KG1 (cell line): ENCODE measurements at regions not wholly inside any gene's neighbourhood (a gene's known extent, or its start where the extent isn't known, plus 50 kb on each side); places are given as distances from the start of the nearest gene placed in this dataset.
"Not testable (repeated sequence)": the region's sequence is repeated elsewhere in the genome, so short reads cannot be mapped to it uniquely, and the experiment has no call there.

Experiments used
- DNase-seq: peaks from one replicate; lab custom pipeline; 2025; lab: John Stamatoyannopoulos, UW

DNA sequence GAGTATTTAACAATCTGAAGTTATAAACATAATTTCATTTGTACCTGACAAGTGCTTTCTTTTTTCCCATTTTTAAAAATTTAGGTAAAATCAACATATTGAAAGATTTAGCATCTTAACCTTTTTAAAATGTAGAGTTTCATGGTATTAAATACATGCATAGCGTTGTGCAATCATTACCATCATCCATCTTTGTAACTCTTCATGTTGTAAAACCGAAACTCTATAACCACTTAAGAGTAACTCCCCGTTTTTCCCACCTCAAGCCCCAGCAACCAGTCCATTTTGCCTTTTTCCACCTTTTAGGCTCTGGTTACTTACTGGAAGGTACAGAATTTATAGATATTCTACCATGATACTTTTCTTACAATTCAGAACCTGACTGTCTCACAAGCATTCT lies 892.5 kb downstream of the DNAJB9 start:
- DNase-seq: no peak

GRCh38 chr7:109467729-109468128 lies 898.1 kb downstream of the DNAJB9 start:
- DNase-seq: not testable (repeated sequence)

DNA sequence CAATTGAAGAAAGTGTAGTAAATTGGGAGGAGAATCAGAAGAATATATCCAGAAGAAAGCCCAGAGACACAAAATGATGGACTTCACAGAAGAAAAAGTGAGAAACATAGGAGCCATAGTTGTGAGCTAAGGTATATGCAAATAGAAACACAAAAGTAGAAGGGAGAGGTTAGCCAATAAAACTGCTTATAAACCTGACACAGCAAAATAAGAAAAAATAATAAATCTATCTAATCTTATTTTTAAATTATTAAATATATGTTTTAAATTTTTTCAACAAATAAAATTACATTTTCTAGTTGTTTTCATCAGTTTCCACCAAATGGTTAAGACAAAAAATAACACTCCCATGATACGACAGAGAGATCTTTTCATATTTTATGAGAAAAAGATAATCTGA lies 903.5 kb downstream of the DNAJB9 start:
- no peak for DNase-seq

- DNase-seq: no peak
Measured at GRCh38 chr7:109476409-109476808, 906.7 kb downstream of the DNAJB9 start.

DNA sequence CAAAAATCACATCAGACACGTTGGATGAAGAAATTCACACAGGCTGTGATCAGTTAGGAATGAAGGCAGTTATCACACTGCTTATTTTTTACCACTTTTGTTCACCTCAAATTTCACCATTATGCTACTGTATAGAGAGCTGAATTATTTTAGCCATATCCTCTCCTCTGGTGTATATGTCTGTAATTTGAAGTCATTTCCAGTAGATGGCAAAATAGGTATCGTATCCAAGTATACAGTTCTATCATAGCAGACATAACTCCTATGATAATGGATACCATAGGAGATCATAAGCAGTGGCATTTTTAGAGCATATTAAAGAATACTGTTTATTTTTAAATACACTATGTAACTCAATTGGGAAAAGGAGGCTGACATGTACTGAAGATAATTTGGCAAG lies 909.7 kb downstream of the DNAJB9 start:
- DNase-seq: no peak

DNA sequence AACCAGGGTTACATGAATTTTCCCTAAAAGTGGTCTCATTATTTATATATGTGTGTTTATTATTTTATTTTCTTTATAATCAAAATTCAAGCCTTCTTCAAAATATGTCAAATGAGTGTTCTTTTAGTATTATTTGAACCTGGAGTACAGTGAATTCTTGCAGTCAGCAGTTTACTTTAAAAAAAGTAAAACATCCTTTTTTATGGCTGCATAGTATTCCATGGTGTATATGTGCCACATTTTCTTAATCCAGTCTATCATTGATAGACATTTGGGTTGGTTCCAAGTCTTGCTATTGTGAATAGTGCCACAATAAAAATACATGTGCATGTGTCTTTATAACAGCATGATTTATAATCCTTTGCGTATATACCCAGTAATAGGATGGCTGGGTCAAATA lies 920.9 kb downstream of the DNAJB9 start:
- DNase-seq: not testable (repeated sequence)

DNA sequence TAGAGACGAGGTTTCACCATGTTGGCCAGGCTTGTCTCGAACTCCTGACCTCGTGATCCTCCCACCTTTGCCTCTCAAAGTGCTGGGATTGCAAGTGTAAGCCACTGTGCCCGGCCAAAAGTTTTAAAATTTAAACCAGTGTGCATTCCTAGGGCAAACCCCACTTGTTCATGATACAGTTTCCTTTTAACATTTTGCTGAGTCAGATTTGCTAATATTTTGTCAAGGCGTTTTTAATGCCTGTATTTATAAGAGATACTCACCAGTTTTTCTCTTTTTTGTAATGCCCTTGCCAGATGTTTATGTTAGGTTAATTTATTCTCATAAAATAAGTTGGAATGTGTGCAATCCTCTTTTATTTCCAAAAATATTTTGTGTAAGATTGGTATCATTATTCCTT lies 927.4 kb downstream of the DNAJB9 start:
- DNase-seq: no peak

DNA sequence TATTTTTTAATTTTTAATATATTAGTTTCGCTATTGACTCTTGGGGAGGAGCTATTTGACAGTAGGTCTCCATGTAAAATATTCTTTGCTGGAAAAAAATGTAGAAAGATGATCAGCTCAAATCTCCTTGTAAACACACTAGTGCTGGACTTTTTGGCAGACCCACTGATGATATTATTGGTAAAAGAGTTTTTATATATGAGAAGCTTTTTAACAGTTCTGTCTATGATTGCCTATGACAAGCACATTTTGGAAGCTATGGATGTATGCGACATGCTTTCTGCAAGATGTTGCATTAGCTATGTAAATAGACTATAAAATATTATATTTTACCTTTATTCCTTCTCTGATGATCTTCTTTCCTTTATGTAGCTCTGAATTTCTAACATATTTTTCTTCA lies 928.5 kb downstream of the DNAJB9 start:
- DNase-seq: no peak

DNA sequence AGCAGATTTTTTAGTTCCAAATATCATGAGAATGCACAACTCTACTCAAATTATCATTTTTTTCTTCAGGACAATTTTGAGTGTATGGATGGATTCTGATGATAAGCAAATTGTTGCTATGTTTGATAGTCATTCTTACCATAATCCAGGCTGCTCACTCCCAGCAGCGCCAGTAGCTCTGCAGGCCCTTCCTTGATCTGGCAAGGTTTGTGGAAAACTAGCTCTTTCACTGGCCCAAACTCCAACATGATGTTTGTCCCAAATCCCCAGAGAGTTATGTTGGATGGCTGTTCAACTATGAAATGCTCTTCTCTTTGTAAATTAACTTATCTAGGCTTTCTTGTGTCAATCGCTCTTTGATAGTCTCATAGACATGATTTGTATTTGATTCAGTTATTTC lies 933.7 kb downstream of the DNAJB9 start:
- no peak for DNase-seq

DNA sequence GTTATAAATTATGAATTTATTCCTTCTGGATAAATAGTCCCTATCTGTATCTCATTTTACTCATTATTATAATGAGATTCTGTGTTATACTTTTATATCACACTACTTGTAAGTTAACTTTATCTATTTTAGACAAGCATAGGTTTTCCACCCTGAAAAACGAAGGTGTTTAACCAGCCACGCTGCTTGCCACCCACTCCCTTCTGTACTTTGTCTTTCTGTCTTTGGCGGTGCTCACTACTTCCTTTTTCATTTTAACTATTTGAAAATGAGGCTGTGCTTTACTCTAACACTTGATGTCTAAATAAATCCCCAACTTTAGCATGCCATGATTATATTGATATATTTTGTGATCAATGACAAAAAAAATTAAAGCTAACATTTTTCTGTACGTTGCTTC lies 952.9 kb downstream of the DNAJB9 start:
- DNase-seq: no peak

DNA sequence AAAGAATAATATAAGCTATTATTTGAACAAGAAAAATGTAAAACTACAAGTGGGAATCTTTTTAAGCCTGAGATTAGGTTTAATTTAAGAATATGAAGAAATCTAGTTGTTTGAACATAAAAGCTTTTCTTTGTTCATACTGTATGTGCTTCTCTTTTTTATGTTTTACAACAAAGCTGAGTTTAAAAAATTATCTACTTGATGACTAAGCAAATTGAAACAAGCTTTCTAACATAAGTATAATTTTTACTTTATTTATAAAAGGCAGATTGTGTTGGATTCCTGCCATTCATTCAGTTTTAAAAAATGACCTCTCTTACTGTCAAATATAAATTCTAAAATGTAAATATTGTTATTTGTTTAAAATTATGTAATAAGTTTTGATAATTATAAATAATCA lies 958.2 kb downstream of the DNAJB9 start:
- DNase-seq: no peak

DNA sequence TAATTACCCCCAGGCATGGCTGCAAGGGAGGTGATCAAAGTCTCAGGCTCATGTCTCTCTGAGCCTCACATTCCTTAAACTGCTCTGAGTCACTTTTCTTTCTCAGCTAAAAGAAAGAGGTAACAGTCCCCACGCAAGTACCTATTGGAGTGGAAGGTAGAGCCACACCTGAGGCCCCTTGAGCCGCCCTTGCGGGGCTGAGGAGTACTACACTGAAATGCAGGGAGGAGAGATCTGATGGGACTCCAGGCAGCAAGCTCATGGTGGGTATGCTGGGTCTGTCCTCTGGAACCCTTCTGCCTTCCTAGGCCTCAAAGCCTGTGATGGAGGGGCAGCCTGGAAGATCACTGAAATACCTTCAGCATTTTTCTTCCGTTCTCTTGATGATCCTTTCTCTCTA lies 960.0 kb downstream of the DNAJB9 start:
- no peak for DNase-seq

DNA sequence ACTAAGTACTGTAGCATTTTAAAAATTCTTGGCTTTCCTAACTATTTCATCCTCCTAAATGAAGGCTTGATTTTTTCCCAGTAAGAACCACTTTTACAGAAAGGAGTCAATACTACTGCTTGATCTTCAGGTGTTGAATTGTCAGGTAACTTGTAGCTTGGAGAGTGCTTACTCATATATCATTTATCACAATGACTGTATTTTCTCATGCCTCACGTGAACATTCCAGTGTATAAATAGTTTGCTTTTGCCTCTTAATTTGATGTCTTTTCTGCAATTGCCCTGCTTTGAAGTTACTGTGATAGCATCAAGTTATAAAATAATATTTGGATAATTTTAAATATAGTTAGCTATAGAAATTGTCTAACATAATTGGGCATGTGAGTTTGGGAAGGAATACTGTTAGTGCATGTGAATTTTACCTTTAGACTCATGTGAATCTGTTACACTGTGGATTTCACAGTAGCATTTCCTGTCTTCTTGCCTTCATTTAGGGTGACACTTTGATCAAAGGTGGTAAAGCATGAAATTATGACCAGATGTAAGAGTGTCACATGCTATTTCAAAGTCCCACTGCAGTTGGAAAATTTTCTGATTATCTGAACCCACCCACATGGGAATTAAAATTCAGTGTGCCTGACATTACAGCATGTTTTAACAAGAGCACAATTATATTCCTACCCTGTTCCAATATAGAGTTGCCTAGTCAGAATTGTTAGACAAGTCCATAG lies 962.8 kb downstream of the DNAJB9 start:
- no peak for DNase-seq

- DNase-seq: no peak
Measured at GRCh38 chr7:109545686-109546085, 976.0 kb downstream of the DNAJB9 start.

DNA sequence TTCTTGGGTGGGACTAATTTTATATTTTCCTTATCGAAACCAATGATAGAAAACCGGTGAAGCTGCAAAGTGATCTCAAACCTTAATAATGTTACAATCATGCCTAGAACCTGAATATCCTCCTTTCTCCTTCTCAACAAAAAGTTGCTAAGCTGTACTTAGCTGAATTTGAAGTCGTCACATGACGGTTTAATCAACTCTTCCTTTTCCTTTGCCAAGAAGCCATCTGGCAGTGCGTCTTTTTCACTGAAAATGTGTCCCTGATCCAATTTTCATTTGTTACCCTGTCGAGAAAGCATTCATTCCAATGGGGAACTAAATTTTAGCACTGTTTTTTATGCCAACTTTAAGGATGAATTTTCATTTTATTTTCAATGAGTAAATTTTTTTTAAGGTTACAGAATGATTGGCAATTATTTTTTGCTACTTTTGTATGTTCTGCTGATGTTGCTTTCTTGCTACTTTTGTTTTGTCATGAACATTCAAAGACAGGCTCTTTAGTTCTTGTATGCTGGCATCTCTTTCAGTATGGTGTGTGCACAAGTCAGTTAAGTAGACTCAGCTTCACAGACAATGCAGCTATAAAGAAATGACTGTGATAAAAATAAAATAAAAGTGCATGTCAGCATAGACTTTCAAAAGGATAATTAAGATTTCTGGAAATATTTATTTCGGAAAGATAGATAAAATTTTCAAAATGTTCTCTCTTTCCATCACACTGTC lies 980.0 kb downstream of the DNAJB9 start:
- DNase-seq: no peak

DNA sequence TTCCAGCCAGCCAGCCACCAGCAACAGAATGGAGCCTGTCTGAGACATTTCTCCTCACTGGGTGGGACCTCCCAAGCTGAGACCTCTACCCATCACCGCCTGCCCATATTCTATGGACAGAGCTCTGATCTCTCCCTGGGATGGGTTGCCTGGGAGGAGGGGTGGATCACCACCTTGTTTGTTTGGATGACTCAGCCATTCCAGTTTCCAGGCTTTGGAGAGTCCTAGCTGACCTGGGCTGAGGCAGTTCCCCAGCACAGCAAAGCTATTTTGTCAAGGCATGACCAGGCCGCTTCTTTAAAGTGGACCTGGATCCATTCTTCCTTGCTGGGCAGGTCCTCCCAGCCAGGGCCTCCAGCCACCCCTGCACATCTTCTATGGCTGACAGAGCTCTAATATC lies 982.3 kb downstream of the DNAJB9 start:
- no peak for DNase-seq

DNA sequence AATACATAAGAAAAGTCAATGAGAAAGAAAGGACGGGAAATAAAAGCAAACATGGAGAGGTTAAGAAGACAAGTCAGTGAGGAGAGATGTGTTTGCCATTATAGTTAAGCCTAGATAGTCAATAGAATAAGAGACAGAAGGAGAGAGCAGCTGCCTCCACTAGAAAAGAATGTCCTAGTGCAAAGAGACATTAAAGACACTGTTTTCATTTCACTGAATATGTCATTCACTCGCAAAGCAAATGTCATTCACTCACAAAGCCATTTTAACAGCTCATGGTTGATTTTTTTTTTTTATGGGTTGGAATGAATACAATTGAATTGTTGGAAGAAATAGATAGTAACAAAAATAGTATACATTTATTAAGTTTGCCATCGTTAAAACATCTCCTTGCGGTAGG lies 1007.6 kb downstream of the DNAJB9 start:
- no peak for DNase-seq

GRCh38 chr7:109579901-109580300 lies 1010.2 kb downstream of the DNAJB9 start:
- no peak for DNase-seq

DNA sequence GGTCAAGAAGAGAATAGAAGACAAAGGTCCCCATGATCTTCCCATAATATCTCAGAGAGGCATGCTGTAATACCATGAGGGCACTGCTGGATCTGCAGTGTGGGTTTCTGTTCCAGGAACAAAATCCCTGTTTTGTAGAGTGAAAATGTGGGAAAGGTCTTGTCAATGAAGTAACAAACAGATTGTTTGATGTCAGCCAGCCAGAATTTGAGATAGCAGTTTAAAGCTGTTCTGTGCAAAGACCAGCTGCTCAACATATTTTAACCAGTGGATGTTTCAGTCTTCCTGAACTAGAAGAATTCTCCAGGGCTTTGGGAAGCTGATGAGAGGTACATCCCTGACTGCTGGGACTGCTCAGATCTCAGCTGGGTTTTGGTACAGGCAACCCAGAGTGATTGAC lies 1012.5 kb downstream of the DNAJB9 start:
- no peak for DNase-seq

DNA sequence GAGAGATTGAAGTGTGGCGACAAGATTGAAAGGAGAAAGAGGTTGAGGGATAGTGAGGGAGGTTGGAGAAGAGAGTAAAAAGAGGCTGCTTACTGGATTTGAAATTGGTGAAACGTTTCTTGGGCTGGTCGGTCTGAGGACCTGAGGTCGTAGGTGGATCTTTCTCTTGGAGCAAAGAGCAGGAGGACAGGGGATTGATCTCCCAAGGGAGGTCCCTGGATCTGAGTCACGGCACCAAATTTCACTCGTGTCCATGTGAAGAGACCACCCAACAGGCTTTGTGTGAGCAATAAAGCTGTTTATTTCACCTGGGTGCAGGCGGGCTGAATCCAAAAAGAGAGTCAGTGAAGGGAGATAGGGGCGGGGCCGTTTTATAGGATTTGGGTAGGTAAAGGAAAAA lies 1027.3 kb downstream of the DNAJB9 start:
- not testable (repeated sequence) for DNase-seq

DNA sequence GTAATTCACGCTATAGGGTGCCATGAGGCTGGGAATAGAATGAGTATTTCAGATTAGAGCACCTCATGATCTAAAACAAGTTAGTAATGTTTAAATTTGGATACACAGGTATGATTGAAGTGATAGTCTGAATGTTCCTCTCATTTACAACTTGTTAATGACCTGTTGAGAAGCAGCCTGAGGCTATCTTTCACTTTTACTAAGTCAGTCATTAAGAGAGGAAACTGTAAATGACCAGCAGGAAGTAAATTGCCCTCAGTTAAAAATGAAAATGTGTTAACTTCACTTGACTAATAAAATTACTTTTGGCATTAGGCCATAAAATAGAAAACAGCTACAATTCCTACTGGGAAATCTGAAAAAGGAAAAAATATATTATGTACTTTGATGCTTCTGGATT lies 1042.0 kb downstream of the DNAJB9 start:
- no peak for DNase-seq

GRCh38 chr7:109616551-109617069 lies 1046.9 kb downstream of the DNAJB9 start:
- DNase-seq: no peak

GRCh38 chr7:109622320-109622719 lies 1052.6 kb downstream of the DNAJB9 start:
- DNase-seq: no peak

- not testable (repeated sequence) for DNase-seq
Measured at GRCh38 chr7:109632890-109633289, 1063.2 kb downstream of the DNAJB9 start.
